GM13976 (cell line): ENCODE measurements at regions not wholly inside any gene's neighbourhood (a gene's known extent, or its start where the extent isn't known, plus 50 kb on each side); places are given as distances from the start of the nearest gene placed in this dataset.

Source experiments
- DNase-seq: peaks from one replicate; pipeline ENCODE4 v3.0.0; 2012; ENCODE audit warnings: low spot score
- CTCF ChIP-seq: IDR thresholded peaks from 2 replicates; pipeline ENCODE4 v1.5.1; 2012; ENCODE audit warnings: borderline replicate concordance, mild to moderate bottlenecking; ENCODE audit not compliant: insufficient read depth; ENCODE audit errors: extremely low read depth, missing control alignments, control extremely low read depth
- in situ Hi-C: fragments of 300-500 bp; cut with MboI; formaldehyde crosslinking; loops from one replicate; pipeline ENCODE4 v1.12.0; 2022; ENCODE audit warnings: low sequenced_read_pairs, mixed read lengths, inconsistent platforms; ENCODE audit not compliant: unreplicated experiment

GRCh38 chr6:41487860-41488432, 58.2 kb upstream of the FOXP4 start:
- TF ChIP-seq CTCF: no peak
- no peak for DNase-seq
- in situ Hi-C loops: no loop called here

DNA sequence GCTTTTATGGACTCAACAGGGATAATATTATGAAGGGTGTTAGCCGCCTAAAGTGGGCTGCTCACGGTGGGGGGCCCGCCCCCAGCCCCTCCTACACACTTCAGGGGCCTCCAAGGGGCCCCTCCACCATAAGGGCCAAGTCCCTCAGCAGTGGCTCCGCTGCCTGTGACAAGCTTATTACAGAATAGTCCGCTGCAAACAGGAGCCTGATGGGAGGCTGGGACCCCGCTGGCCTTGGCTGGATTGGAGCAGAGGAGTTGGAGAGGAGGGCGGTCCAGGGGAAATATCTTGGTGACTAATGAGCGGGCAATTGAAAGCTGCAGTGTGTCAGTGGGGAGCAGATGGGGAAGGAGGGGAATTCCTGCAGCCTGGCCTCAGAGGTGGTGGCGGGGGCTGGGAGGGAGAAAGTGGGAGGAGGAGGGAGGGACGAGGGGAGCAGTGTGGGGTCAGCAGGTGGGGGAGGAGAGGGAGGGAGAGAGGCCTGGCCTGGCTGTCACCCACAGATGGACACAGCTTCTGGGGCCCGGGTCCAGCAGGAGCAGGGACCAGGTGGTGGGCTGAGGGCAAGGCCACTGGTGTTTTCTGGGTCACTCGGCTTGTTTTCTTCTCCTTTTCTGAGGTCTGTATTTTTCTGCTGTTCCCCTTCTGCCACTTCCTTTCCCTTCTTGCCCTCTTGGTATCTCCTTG, 57.6 kb upstream of the FOXP4 start:
- no peak for TF ChIP-seq CTCF
- peak; percentile 78 for DNase-seq
- in situ Hi-C loops: no loop called here

GRCh38 chr6:41489120-41489851, 56.9 kb upstream of the FOXP4 start:
- no peak for DNase-seq
- TF ChIP-seq CTCF: no peak
- in situ Hi-C loops: no loop called here

DNA sequence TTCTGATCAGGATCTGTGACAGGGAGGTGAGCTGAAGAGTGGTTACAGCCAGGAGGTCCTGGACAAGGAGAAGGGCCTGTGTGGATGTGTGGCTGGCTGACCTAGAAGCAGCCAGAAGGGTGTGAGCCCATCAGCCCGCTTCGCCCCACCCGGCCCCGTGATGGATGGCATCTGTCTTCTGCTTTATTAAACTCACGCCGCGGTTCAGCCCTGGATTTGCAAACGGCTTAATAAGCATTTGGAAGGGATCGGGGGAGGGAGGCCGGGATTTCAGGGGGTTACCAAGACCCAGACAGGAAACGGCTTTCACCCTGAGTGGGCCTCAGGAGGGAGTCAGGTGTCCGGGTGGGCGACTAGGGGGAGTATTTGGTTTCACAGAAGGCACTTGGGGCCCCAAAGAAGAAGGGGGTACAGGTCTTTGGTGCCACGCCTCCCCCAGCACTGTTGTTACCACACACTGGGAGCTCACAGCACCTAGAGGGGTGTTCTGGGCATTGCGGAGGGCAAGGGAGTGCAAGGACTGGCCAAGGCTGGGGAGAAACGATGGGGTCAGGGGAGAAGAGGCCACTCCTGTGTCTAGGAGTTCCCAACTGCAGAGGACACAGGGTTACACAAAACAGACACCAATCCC, 53.8 kb upstream of the FOXP4 start:
- TF ChIP-seq CTCF: no peak
- in situ Hi-C loops: no loop called here
- DNase-seq: no peak

GRCh38 chr6:41494212-41495110, 51.7 kb upstream of the FOXP4 start:
- in situ Hi-C loops: no loop called here
- TF ChIP-seq CTCF: no peak
- no peak for DNase-seq
